Mesothelial cell of epicardium (in vitro differentiated cells): ENCODE measurements at regions not wholly inside any gene's neighbourhood (a gene's known extent, or its start where the extent isn't known, plus 50 kb on each side); places are given as distances from the start of the nearest gene placed in this dataset.

Experiments used
- DNase-seq, 2 experiments: peaks; one replicate each; pipeline ENCODE4 v3.0.0; 2021; ENCODE audit warnings: low spot score in 2 of 2; ENCODE audit not compliant: unreplicated experiment in 2 of 2
- H3K27ac Mint-ChIP-seq: 2 replicates; pipeline ENCODE4 v1.8.0; 2021; ENCODE audit warnings: mixed read lengths
- H3K27me3 Mint-ChIP-seq: 2 replicates; pipeline ENCODE4 v1.8.0; 2021; ENCODE audit warnings: low read depth, mixed read lengths
- H3K36me3 Mint-ChIP-seq: 2 replicates; pipeline ENCODE4 v1.8.0; 2021; ENCODE audit warnings: mixed read lengths
- H3K4me1 Mint-ChIP-seq: 2 replicates; pipeline ENCODE4 v1.8.0; 2021; ENCODE audit warnings: mixed read lengths
- H3K4me3 Mint-ChIP-seq: 2 replicates; pipeline ENCODE4 v1.8.0; 2021; ENCODE audit warnings: mild to moderate bottlenecking, moderate library complexity, mixed read lengths
- H3K9me3 Mint-ChIP-seq: 2 replicates; pipeline ENCODE4 v1.8.0; 2021; ENCODE audit warnings: mixed read lengths
- TF ChIP-seq, protein P1 (sequence below): fragments of 200-600 bp; sonication (generic); IDR thresholded peaks from one replicate; pipeline ENCODE4 v1.5.0; 2021; ENCODE audit warnings: antibody characterized with exemption; ENCODE audit not compliant: unreplicated experiment

GRCh38 chr13:70385852-70386251, 277.6 kb upstream of the KLHL1 start:
- Mint-ChIP-seq H3K4me3 (no peak overlapping the region), H3K9me3 (peaks cover 3% of the 10 kb centered on the region), H3K36me3 (no peaks in the 10 kb centered on the region), H3K4me1 (peaks cover 3% of the 10 kb centered on the region), H3K27ac (no peak overlapping the region), H3K27me3 (no peaks in the 10 kb centered on the region)
- TF ChIP-seq, protein P1, sequence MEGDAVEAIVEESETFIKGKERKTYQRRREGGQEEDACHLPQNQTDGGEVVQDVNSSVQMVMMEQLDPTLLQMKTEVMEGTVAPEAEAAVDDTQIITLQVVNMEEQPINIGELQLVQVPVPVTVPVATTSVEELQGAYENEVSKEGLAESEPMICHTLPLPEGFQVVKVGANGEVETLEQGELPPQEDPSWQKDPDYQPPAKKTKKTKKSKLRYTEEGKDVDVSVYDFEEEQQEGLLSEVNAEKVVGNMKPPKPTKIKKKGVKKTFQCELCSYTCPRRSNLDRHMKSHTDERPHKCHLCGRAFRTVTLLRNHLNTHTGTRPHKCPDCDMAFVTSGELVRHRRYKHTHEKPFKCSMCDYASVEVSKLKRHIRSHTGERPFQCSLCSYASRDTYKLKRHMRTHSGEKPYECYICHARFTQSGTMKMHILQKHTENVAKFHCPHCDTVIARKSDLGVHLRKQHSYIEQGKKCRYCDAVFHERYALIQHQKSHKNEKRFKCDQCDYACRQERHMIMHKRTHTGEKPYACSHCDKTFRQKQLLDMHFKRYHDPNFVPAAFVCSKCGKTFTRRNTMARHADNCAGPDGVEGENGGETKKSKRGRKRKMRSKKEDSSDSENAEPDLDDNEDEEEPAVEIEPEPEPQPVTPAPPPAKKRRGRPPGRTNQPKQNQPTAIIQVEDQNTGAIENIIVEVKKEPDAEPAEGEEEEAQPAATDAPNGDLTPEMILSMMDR = no peak
- DNase-seq = no peak

DNA sequence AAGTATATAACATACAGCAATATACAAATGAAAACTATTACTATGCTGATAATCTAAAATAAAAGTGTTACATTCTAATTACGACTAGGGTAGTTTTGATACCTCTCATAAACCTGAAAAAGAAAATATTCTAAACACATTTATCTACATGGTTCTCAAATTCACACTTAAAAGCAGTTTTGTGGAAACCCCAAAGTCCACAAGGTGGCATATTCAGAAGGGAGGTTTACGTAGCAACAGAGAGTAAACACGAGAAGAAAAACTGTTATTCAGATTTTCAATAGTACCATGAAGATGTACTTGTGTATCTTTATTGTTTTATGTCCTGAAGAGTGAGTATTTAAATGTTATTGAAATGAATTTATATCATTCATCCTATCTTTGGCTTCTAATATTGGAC, 275.9 kb upstream of the KLHL1 start:
- no peak for DNase-seq
- Mint-ChIP-seq H3K4me3 (no peak overlapping the region), H3K4me1 (no peaks in the 10 kb centered on the region), H3K27ac (no peak overlapping the region), H3K9me3 (peaks cover 3% of the 10 kb centered on the region), H3K27me3 (no peaks in the 10 kb centered on the region), H3K36me3 (no peaks in the 10 kb centered on the region)
- TF ChIP-seq, protein P1 = no peak

- Mint-ChIP-seq H3K4me1 (no peaks in the 10 kb centered on the region), H3K9me3 (peaks cover 3% of the 10 kb centered on the region), H3K27ac (no peak overlapping the region), H3K36me3 (no peaks in the 10 kb centered on the region), H3K4me3 (no peak overlapping the region), H3K27me3 (no peaks in the 10 kb centered on the region)
- DNase-seq = no peak
- TF ChIP-seq, protein P1 = no peak
These were observed 272.6 kb upstream of the KLHL1 start for GRCh38 chr13:70380809-70381208.

DNA sequence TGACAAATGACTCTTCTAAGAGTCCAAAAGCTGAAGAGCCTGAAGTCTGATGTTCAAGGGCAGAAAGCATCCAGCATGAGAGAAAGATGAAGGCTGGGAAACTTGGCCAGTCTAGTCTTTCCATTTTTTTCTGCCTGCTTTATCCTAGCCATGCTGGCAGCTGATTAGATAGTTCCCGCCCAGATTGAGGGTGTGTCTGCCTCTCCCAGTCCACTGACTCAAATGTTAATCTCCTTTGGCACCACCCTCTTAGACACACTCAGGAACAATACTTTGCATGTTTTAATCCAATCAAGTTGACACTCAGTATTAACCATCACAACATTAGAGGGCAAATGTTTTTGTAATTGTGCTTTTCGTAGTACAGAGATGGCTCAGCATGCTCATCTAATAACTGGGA, 267.5 kb upstream of the KLHL1 start:
- DNase-seq = no peak
- H3K4me3 Mint-ChIP-seq = no peak overlapping the region
- TF ChIP-seq, protein P1 = no peak

DNA sequence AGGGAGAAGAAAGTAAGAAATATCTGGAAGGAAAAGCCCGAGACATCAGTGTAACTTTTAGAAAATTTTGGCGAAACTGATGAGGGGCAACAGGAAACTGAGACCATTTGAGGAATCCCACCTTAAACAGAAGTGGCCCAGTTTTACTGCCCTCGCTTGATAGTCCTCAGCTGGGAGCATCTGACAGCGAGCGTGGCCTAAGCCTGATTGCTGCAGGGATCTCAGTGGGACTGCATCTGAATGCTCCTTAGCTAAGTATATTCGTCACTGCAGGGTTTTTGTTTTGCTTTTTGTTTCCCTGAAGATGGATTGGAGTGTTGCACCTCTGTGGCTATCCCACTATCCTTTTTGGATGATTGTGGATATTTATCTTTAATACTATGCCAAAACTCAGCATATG, 262.7 kb upstream of the KLHL1 start:
- TF ChIP-seq, protein P1 = no peak
- H3K9me3 Mint-ChIP-seq = no peaks in the 10 kb centered on the region
- no peak for DNase-seq
- H3K4me3 Mint-ChIP-seq = no peak overlapping the region
- no peak overlapping the region for H3K27ac Mint-ChIP-seq
- H3K36me3 Mint-ChIP-seq = no peaks in the 10 kb centered on the region
- H3K4me1 Mint-ChIP-seq = no peaks in the 10 kb centered on the region
- no peaks in the 10 kb centered on the region for H3K27me3 Mint-ChIP-seq

More for the DNA sequence above, 267.5 kb upstream of the KLHL1 start:
- Mint-ChIP-seq H3K27ac (no peak overlapping the region), H3K9me3 (no peaks in the 10 kb centered on the region), H3K36me3 (no peaks in the 10 kb centered on the region), H3K27me3 (no peaks in the 10 kb centered on the region), H3K4me1 (no peaks in the 10 kb centered on the region)

DNA sequence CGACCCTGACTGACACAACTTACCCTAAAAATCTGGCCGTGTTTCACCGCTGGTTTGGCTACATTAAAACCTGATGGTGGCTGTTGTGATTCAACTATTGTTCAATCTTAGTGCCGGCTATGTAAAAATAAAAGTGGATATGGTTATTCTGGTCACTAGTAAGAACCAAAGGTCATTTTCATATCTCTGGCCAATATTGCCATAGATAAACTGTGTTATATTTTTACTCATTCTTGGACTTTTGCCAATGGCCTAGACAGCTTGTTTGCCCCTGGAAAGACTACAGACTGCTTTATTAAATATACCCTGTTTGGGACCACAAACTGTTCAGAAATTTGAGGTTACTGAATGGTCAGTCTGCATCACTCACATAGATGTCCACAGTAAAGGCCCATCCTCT, 258.5 kb upstream of the KLHL1 start:
- TF ChIP-seq, protein P1 = no peak
- Mint-ChIP-seq H3K9me3 (no peaks in the 10 kb centered on the region), H3K27me3 (no peaks in the 10 kb centered on the region), H3K27ac (no peak overlapping the region), H3K36me3 (no peaks in the 10 kb centered on the region), H3K4me3 (no peak overlapping the region), H3K4me1 (no peaks in the 10 kb centered on the region)
- no peak for DNase-seq
